ENCODE measurements at regions not wholly inside any gene's neighbourhood (a gene's known extent, or its start where the extent isn't known, plus 50 kb on each side); places are given as distances from the start of the nearest gene placed in this dataset.

- TF ChIP-seq ZNF10 (tag by site-specific recombination; IDR thresholded peaks at IDR 0.05) = no peak
- TF ChIP-seq ZNF548 (tag by site-specific recombination; IDR thresholded peaks at IDR 0.05) = no peak
- no peak for TF ChIP-seq ELK4 (IDR thresholded peaks at IDR 0.05; ENCODE audit: borderline replicate concordance, low read depth, low read length)
- TF ChIP-seq ZNF580 (tag by site-specific recombination; IDR thresholded peaks at IDR 0.05) = no peak
- no peak for TF ChIP-seq ZNF621 (tag by site-specific recombination; IDR thresholded peaks at IDR 0.05)
- TF ChIP-seq ZEB2 (tag by site-specific recombination; IDR thresholded peaks at IDR 0.05) = no peak
Measured at GRCh38 chr2:204152616-204153015, 216.1 kb downstream of the ICOS start.

GRCh38 chr2:204154863-204155262 is 218.3 kb downstream of the ICOS start:
- H3K36me3 ChIP-seq (ENCODE audit: control insufficient read depth in 2 of 2, insufficient read depth in 1 of 2, low read length in 2 of 2) = no peaks in the 10 kb centered on the region
- ChIA-PET POLR2A (no interaction called here), CTCF (interaction anchor here (1.0 to 2.6 kb wide), 2 partner anchors 10 to 23 kb away, joined by 3 to 16 read pairs; no protein-coding TSS in a partner anchor)
- H3K9me3 ChIP-seq (ENCODE audit: control insufficient read depth, insufficient read depth, low read depth, low read length) = no peaks in the 10 kb centered on the region
- no peak overlapping the region for H3K4me3 ChIP-seq (ENCODE audit: low read depth, low read length)
- no peak for TF ChIP-seq HOXC10 (CRISPR knock-in tag; IDR thresholded peaks at IDR 0.05)
- no peak for TF ChIP-seq PRDM10 (tag by site-specific recombination; IDR thresholded peaks at IDR 0.05)
- TF ChIP-seq MEIS1 (CRISPR knock-in tag; IDR thresholded peaks at IDR 0.05; ENCODE audit: borderline replicate concordance) = no peak
- no peak for TF ChIP-seq ZBTB20 (tag by site-specific recombination; IDR thresholded peaks at IDR 0.05)
- TF ChIP-seq ZNF311 (tag by site-specific recombination; IDR thresholded peaks at IDR 0.05; ENCODE audit: borderline replicate concordance) = no peak
- TF ChIP-seq GFI1B (tag by site-specific recombination; IDR thresholded peaks at IDR 0.05) = no peak
- no peak for TF ChIP-seq BCL6B (tag by site-specific recombination; IDR thresholded peaks at IDR 0.05)
- TF ChIP-seq GLIS1 (tag by site-specific recombination; IDR thresholded peaks at IDR 0.05) = no peak
- no peak for TF ChIP-seq ZNF433 (tag by site-specific recombination; IDR thresholded peaks at IDR 0.05; ENCODE audit: low read depth)
- no peak for TF ChIP-seq ZNF561 (tag by site-specific recombination; IDR thresholded peaks at IDR 0.05; ENCODE audit: borderline replicate concordance)
- no peak for TF ChIP-seq ZNF488 (tag by site-specific recombination; IDR thresholded peaks at IDR 0.05)
- no peak for TF ChIP-seq ZNF248 (tag by site-specific recombination; IDR thresholded peaks at IDR 0.05)
- no peak for TF ChIP-seq ZNF514 (tag by site-specific recombination; IDR thresholded peaks at IDR 0.05)
- TF ChIP-seq CTCF (tag by site-specific recombination; IDR thresholded peaks at IDR 0.05) = no peak
- TF ChIP-seq ZFP37 (tag by site-specific recombination; IDR thresholded peaks at IDR 0.05) = no peak
- H3K4me1 ChIP-seq (ENCODE audit: control insufficient read depth, insufficient read depth, low read length) = no peaks in the 10 kb centered on the region
- H3K27ac ChIP-seq (ENCODE audit: extremely low read depth, low read depth, low read length) = no peak overlapping the region

More at GRCh38 chr2:204152616-204153015, 216.1 kb downstream of the ICOS start:
- POLR2A ChIA-PET = no interaction called here
- H3K27ac ChIP-seq (ENCODE audit: extremely low read depth, low read depth, low read length) = no peak overlapping the region
- H3K4me3 ChIP-seq (ENCODE audit: low read depth, low read length) = no peak overlapping the region
- H3K36me3 ChIP-seq (ENCODE audit: control insufficient read depth in 2 of 2, insufficient read depth in 1 of 2, low read length in 2 of 2) = no peaks in the 10 kb centered on the region
- H3K9me3 ChIP-seq (ENCODE audit: control insufficient read depth, insufficient read depth, low read depth, low read length) = no peaks in the 10 kb centered on the region
- H3K4me1 ChIP-seq (ENCODE audit: control insufficient read depth, insufficient read depth, low read length) = no peaks in the 10 kb centered on the region
- CTCF ChIA-PET = interaction anchor here (0.6 to 2.6 kb wide), 4 partner anchors 8 to 1231 kb away, joined by 3 to 16 read pairs (median 4); no protein-coding TSS in a partner anchor

Measured in HEK293 (cell line).